HCT116 (cell line): ENCODE measurements at regions not wholly inside any gene's neighbourhood (a gene's known extent, or its start where the extent isn't known, plus 50 kb on each side); places are given as distances from the start of the nearest gene placed in this dataset.

ENCODE experiments used
- ATAC-seq: fragments of 200-7000 bp; cut with Tn5 transposase; 2 replicates; pipeline ENCODE4 v1.9.1; 2020; ENCODE audit warnings: mild to moderate bottlenecking, moderate library complexity
- BruUV-seq: library from RNA; stranded (reverse); fragments of 400-500 nt; replicated peaks from 2 replicates; lab custom pipeline; 2021; lab: Mats Ljungman, UMichigan
- CTCF ChIA-PET: fragments of 300-600 bp; sonication (Branson Sonifier 250); formaldehyde crosslinking; loops from one replicate; lab custom pipeline; 2021; ENCODE audit warnings: antibody characterized with exemption; lab: Charles Lee
- POLR2A ChIA-PET: fragments of 300-600, 350-600 bp; sonication (Branson Sonifier 250); formaldehyde crosslinking; loops from one replicate; lab custom pipeline; 2021; ENCODE audit warnings: antibody characterized with exemption; lab: Charles Lee
- RAD21 ChIA-PET, 2 experiments: fragments of 300-600 bp; sonication (Branson Sonifier 250); formaldehyde crosslinking; loops; one replicate each; lab custom pipeline; 2023; ENCODE audit warnings: low total read pairs in 2 of 2; ENCODE audit not compliant: uncharacterized antibody in 2 of 2, unreplicated experiment in 2 of 2, low non-redundant PET in 1 of 2; lab: Charles Lee
- DNase-seq: peaks from one replicate; pipeline ENCODE4 v3.0.0-alpha.2; 2010; ENCODE audit warnings: low read depth, low spot score
- H2AFZ ChIP-seq: fragments of 200-600 bp; shearing (Covaris generic), sonication (generic); 2 replicates; pipeline ENCODE4 v1.6.1; 2017; ENCODE audit warnings: low read depth, mixed run types, mixed read lengths, antibody characterized with exemption, low read length; ENCODE audit not compliant: poor library complexity, severe bottlenecking
- H3K27ac ChIP-seq: 2 replicates; pipeline ENCODE4 v1.5.1; 2012; ENCODE audit warnings: low read depth, low read length
- H3K27me3 ChIP-seq: fragments of 200-600 bp; sonication (generic); 2 replicates; pipeline ENCODE4 v1.6.1; 2016; ENCODE audit warnings: mixed run types, low read length, mixed read lengths; ENCODE audit not compliant: insufficient read depth
- H3K36me3 ChIP-seq, 2 experiments: fragments of 200-500 bp in 1 of 2; fragments of 200-600 bp in 1 of 2; sonication (Bioruptor generic) in 1 of 2; sonication (generic) in 1 of 2; 2 replicates each; pipeline versions ENCODE4 v1.5.1 to v1.6.1; 2014 to 2016; ENCODE audit warnings: low read length in 2 of 2, inconsistent platforms in 1 of 2, mixed read lengths in 1 of 2, mixed run types in 1 of 2; ENCODE audit not compliant: insufficient read depth in 2 of 2, control insufficient read depth in 1 of 2
- H3K4me1 ChIP-seq, 2 experiments: fragments of 200-600 bp in 1 of 2; sonication (generic) in 1 of 2; 2 replicates each; pipeline versions ENCODE4 v1.5.1 to v1.6.1; 2012 to 2017; ENCODE audit warnings: low read length in 2 of 2, inconsistent platforms in 1 of 2, mild to moderate bottlenecking in 1 of 2, mixed read lengths in 1 of 2, mixed run types in 1 of 2, moderate library complexity in 1 of 2; ENCODE audit not compliant: insufficient read depth in 2 of 2, control insufficient read depth in 1 of 2
- H3K4me2 ChIP-seq: fragments of 200-600 bp; sonication (generic); 2 replicates; pipeline ENCODE4 v1.6.1; 2017; ENCODE audit warnings: mixed run types, low read length, mixed read lengths
- H3K4me3 ChIP-seq, 2 experiments: fragments of 200-600 bp in 1 of 2; sonication (generic) in 1 of 2; replicated peaks in 1 of 2; 2 replicates each; pipeline ENCODE4 v1.5.1; 2011 to 2016; ENCODE audit warnings: low read length in 2 of 2, control low read depth in 1 of 2, low read depth in 1 of 2, mild to moderate bottlenecking in 1 of 2, mixed read lengths in 1 of 2, mixed run types in 1 of 2
- H3K79me2 ChIP-seq: fragments of 200-600 bp; sonication (generic); 2 replicates; pipeline ENCODE4 v1.6.1; 2017; ENCODE audit warnings: mild to moderate bottlenecking, mixed run types, low read length, moderate library complexity, mixed read lengths; ENCODE audit not compliant: insufficient read depth
- H3K9ac ChIP-seq: fragments of 200-600 bp; sonication (generic); 2 replicates; pipeline ENCODE4 v1.6.1; 2016; ENCODE audit warnings: low read length, mixed read lengths
- H3K9me2 ChIP-seq: fragments of 200-600 bp; sonication (generic), shearing (Covaris generic); 2 replicates; pipeline ENCODE4 v1.6.1; 2017; ENCODE audit warnings: mixed run types, mild to moderate bottlenecking, moderate library complexity; ENCODE audit not compliant: insufficient read depth
- H3K9me3 ChIP-seq, 2 experiments: fragments of 200-500 bp in 1 of 2; fragments of 200-600 bp in 1 of 2; sonication (Bioruptor generic) in 1 of 2; sonication (generic) in 1 of 2; 2 replicates each; pipeline ENCODE4 v1.6.1; 2014 to 2017; ENCODE audit warnings: low read length in 2 of 2, mixed read lengths in 2 of 2, inconsistent platforms in 1 of 2, low read depth in 1 of 2, mild to moderate bottlenecking in 1 of 2, mixed run types in 1 of 2, moderate library complexity in 1 of 2; ENCODE audit not compliant: control insufficient read depth in 1 of 2, insufficient read depth in 1 of 2
- H4K20me1 ChIP-seq: fragments of 200-600 bp; sonication (generic), shearing (Covaris generic); 2 replicates; pipeline ENCODE4 v1.6.1; 2017; ENCODE audit warnings: mixed run types, mild to moderate bottlenecking, moderate library complexity; ENCODE audit not compliant: insufficient read depth
- CEBPB ChIP-seq: IDR thresholded peaks from 2 replicates; pipeline ENCODE4 v1.6.1; 2012; ENCODE audit warnings: low read depth
- EGR1 ChIP-seq: IDR thresholded peaks from 2 replicates; pipeline ENCODE4 v1.6.1; 2012; ENCODE audit warnings: low read depth
- REST ChIP-seq: IDR thresholded peaks from 2 replicates; pipeline ENCODE4 v1.6.1; 2012; ENCODE audit warnings: low read depth
- SIN3A ChIP-seq: IDR thresholded peaks from 2 replicates; pipeline ENCODE4 v1.6.1; 2012; ENCODE audit warnings: low read depth
- TCF7L2 ChIP-seq: IDR thresholded peaks from 2 replicates; pipeline ENCODE4 v1.7.0; 2011; ENCODE audit warnings: borderline replicate concordance, inconsistent platforms; ENCODE audit not compliant: insufficient read depth, insufficient read length; ENCODE audit errors: extremely low read depth
- YY1 ChIP-seq: IDR thresholded peaks from 2 replicates; pipeline ENCODE4 v1.6.1; 2011; ENCODE audit warnings: low read length, low read depth, moderate library complexity, mild to moderate bottlenecking; ENCODE audit not compliant: insufficient replicate concordance; ENCODE audit errors: extremely low read depth
- ZBTB33 ChIP-seq: IDR thresholded peaks from 2 replicates; pipeline ENCODE4 v1.6.1; 2011; ENCODE audit warnings: mild to moderate bottlenecking, low read length, moderate library complexity; ENCODE audit not compliant: insufficient replicate concordance; ENCODE audit errors: extremely low read depth
- intact Hi-C: fragments of 100-400 bp; cut with micrococcal nuclease; formaldehyde crosslinking; loops from 2 replicates; pipeline ENCODE4 v1.10.0; 2022

- TF ChIP-seq ZBTB33 (no peak), CEBPB (no peak), SIN3A (no peak), TCF7L2 (no peak)
These were observed 86.6 kb downstream of the MARCHF4 start (continued) for GRCh38 chr2:216285701-216286100.

- TF ChIP-seq REST: no peak
- TF ChIP-seq EGR1: no peak
- TF ChIP-seq YY1: no peak
- TF ChIP-seq CEBPB: no peak
- TF ChIP-seq, all 23 proteins: peak for 0
- ChIA-PET POLR2A (no interaction called here), RAD21 (no interaction called here), CTCF (interaction anchor here (1.7 to 1.8 kb wide), 2 partner anchors 18 to 19 kb away, joined by 5 to 6 read pairs; no protein-coding TSS in a partner anchor)
- intact Hi-C loops: no loop called here
- Histone ChIP-seq H3K9me3 (no peaks in the 10 kb centered on the region), H3K4me1 (peaks cover 5 to 16% of the 10 kb centered on the region in 2 experiments; a peak in 3 of 4 replicates), H3K36me3 (no peaks in the 10 kb centered on the region), H3K27me3 (peaks cover 13% of the 10 kb centered on the region), H2AFZ (no peak overlapping the region), H3K4me2 (no peak overlapping the region), H4K20me1 (no peaks in the 10 kb centered on the region), H3K9ac (no peak overlapping the region), H3K27ac (no peak overlapping the region), H3K9me2 (no peaks in the 10 kb centered on the region), H3K79me2 (no peaks in the 10 kb centered on the region), H3K4me3 (no peak overlapping the region)
- BruUV-seq: no TSS peak
- DNase-seq: no peak
- ATAC-seq: no peak
These were observed 87.6 kb downstream of the MARCHF4 start for GRCh38 chr2:216284708-216285107.
